GM23248 (cell line): ENCODE measurements at regions not wholly inside any gene's neighbourhood (a gene's known extent, or its start where the extent isn't known, plus 50 kb on each side); places are given as distances from the start of the nearest gene placed in this dataset.

Experiments used
- DNase-seq: peaks from one replicate; pipeline ENCODE4 v3.0.0-alpha.2; 2015
- H2AFZ ChIP-seq: fragments of 200-600 bp; sonication (generic); 2 replicates; pipeline ENCODE4 v1.6.1; 2016; ENCODE audit warnings: antibody characterized with exemption
- H3F3A ChIP-seq: fragments of 200-600 bp; sonication (generic); 2 replicates; pipeline ENCODE4 v1.6.1; 2016; ENCODE audit warnings: mild to moderate bottlenecking, antibody characterized with exemption, mixed run types; ENCODE audit not compliant: insufficient read depth
- H3K27ac ChIP-seq: fragments of 200-600 bp; sonication (generic); 2 replicates; pipeline ENCODE4 v1.5.1; 2016; ENCODE audit warnings: mild to moderate bottlenecking
- H3K27me3 ChIP-seq: fragments of 200-600 bp; sonication (generic); replicated peaks from 2 replicates; pipeline ENCODE4 v1.6.1; 2016; ENCODE audit warnings: mild to moderate bottlenecking; ENCODE audit not compliant: insufficient read depth
- H3K36me3 ChIP-seq: fragments of 200-600 bp; sonication (generic); 2 replicates; pipeline ENCODE4 v1.6.1; 2016; ENCODE audit warnings: low read depth, mild to moderate bottlenecking
- H3K4me1 ChIP-seq: fragments of 200-600 bp; sonication (generic); 2 replicates; pipeline ENCODE4 v1.6.1; 2016; ENCODE audit warnings: mild to moderate bottlenecking; ENCODE audit not compliant: insufficient read depth
- H3K4me2 ChIP-seq: fragments of 200-600 bp; sonication (generic); one replicate; pipeline ENCODE4 v1.6.1; 2016; ENCODE audit warnings: mild to moderate bottlenecking; ENCODE audit not compliant: unreplicated experiment
- H3K4me3 ChIP-seq: fragments of 200-600 bp; sonication (generic); 2 replicates; pipeline ENCODE4 v1.5.1; 2016; ENCODE audit warnings: mild to moderate bottlenecking
- H3K79me2 ChIP-seq: fragments of 200-600 bp; sonication (generic); 2 replicates; pipeline ENCODE4 v1.6.1; 2016; ENCODE audit warnings: mild to moderate bottlenecking; ENCODE audit not compliant: insufficient read depth
- H3K9ac ChIP-seq: fragments of 200-600 bp; sonication (generic); 2 replicates; pipeline ENCODE4 v1.6.1; 2016; ENCODE audit warnings: mild to moderate bottlenecking
- H3K9me2 ChIP-seq: fragments of 200-600 bp; sonication (generic); 2 replicates; pipeline ENCODE4 v1.6.1; 2016; ENCODE audit warnings: mixed run types, mild to moderate bottlenecking, moderate library complexity; ENCODE audit not compliant: insufficient read depth
- H3K9me3 ChIP-seq: fragments of 200-600 bp; sonication (generic); one replicate; pipeline ENCODE4 v1.6.1; 2017; ENCODE audit warnings: low read depth
- H4K20me1 ChIP-seq: fragments of 200-600 bp; sonication (generic); 2 replicates; pipeline ENCODE4 v1.6.0; 2016; ENCODE audit not compliant: insufficient read depth
- EZH2 ChIP-seq: fragments of 200-600 bp; sonication (generic); IDR thresholded peaks from 2 replicates; pipeline ENCODE4 v1.6.1; 2018; ENCODE audit warnings: antibody characterized with exemption, mild to moderate bottlenecking; ENCODE audit not compliant: insufficient read depth, poor library complexity, severe bottlenecking
- EZH2phosphoT487 ChIP-seq: fragments of 200-600 bp; sonication (generic); IDR thresholded peaks from 2 replicates; pipeline ENCODE4 v1.6.1; 2018; ENCODE audit warnings: antibody characterized with exemption, moderate library complexity, mild to moderate bottlenecking, low read depth; ENCODE audit not compliant: insufficient read depth
- WGBS, 2 experiments: methylation state at CpG; one replicate each; pipeline ENCODE4 v1.1.6; 2015 to 2017; ENCODE audit warnings: low lambda C conversion rate in 2 of 2, low coverage in 1 of 2; ENCODE audit errors: missing lambda C conversion rate in 2 of 2; 5-methylcytosine and 5-hydroxymethylcytosine counted together
- in situ Hi-C: fragments of 300-500 bp; cut with MboI; formaldehyde crosslinking; loops from 2 replicates; pipeline ENCODE4 v1.15.0; 2020

DNA sequence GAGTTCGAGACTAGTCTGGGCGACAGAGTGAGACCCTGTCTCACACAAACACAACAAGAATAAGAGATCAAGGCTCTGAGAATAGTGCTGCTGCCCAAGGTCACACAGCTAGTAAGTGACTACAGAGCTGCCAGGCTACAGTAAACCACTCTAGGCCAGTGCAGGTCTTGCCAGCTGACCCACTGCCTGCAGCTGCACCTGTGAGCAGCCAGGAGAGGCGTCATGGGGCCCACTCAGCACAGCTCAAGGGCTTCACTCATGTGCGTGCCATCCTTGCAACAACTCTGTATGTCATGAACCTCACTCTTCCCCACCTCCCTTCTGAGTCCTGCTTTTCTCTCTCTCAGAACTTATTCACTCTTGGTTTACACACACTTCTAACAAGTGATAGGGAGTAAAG, 176.7 kb downstream of the SMAD6 start:
- H3F3A ChIP-seq, result peaks cover 11% of the 10 kb centered on the region
- no peak overlapping the region for H2AFZ ChIP-seq
- in situ Hi-C loops, result no loop called here
- no peak overlapping the region for H3K4me3 ChIP-seq
- no peak overlapping the region for H3K27ac ChIP-seq
- no peak overlapping the region for H3K4me2 ChIP-seq
- H3K9me3 ChIP-seq, result no peaks in the 10 kb centered on the region
- no peaks in the 10 kb centered on the region for H4K20me1 ChIP-seq
- H3K27me3 ChIP-seq, result no peaks in the 10 kb centered on the region
- peaks cover 25% of the 10 kb centered on the region for H3K4me1 ChIP-seq
- no peak overlapping the region for H3K9ac ChIP-seq
- H3K79me2 ChIP-seq, result no peaks in the 10 kb centered on the region
- TF ChIP-seq EZH2phosphoT487, result no peak
- TF ChIP-seq EZH2, result no peak
- DNase-seq, result no peak
- H3K36me3 ChIP-seq, result no peaks in the 10 kb centered on the region
- WGBS, 2 experiments, result 97% methylated on average over 4 of the region's 4 CpGs
- no peaks in the 10 kb centered on the region for H3K9me2 ChIP-seq

DNA sequence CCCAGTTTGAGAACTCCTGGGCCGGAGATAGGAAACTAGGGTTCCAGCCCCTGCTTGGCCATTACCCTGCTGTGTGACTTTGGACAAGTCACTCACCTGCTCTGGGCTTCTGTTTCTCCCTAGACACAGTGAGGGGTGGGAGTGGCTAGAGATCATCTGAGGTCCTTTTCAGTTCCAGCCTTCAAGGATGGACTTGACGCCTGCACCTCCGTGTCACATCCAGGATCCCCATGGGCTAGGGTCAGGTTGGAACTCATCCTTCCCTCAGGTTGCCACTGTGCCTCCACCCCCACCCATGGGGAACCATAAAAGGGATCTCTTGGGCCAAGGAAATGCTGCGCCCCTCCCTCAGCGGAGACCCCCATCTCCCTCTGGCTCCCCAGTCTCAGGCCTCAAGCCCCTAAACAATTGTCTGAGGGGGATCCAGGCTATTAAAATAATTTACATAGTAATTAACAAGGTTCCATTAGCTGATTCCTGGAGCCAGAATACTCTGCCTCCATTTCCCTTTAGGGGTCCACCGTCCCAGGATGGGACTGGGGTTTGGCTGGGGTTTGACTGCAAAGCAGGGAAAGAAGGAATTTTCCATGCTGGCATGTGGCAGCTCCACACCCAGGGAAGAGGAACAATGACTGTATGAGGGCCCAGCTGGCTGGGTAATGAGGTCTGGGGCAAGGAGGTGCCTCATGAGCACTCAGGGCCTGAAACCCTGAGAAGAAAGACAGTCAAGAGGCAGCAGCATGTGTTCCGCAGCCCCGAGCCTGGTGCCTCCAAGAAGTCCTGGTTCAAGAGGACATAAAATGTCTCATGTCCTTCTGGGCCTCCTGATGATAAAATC, 177.7 kb downstream of the SMAD6 start:
- H3K36me3 ChIP-seq, result no peaks in the 10 kb centered on the region
- H3F3A ChIP-seq, result peaks cover 19% of the 10 kb centered on the region
- no peak overlapping the region for H3K4me2 ChIP-seq
- peak; percentile 56 for DNase-seq
- H3K9me3 ChIP-seq, result no peaks in the 10 kb centered on the region
- no peak overlapping the region for H2AFZ ChIP-seq
- H3K9ac ChIP-seq, result peak overlapping the region; percentile 24; the same call in 1 of the 2 replicates
- H4K20me1 ChIP-seq, result no peaks in the 10 kb centered on the region
- 75 to 84% methylated on average over 7 to 8 of the region's 8 CpGs for WGBS, 2 experiments
- H3K27me3 ChIP-seq, result no peaks in the 10 kb centered on the region
- no peak overlapping the region for H3K27ac ChIP-seq
- H3K4me1 ChIP-seq, result peaks cover 33% of the 10 kb centered on the region
- no peaks in the 10 kb centered on the region for H3K79me2 ChIP-seq
- in situ Hi-C loops, result no loop called here
- H3K4me3 ChIP-seq, result no peak overlapping the region
- TF ChIP-seq EZH2phosphoT487, result no peak
- no peaks in the 10 kb centered on the region for H3K9me2 ChIP-seq

DNA sequence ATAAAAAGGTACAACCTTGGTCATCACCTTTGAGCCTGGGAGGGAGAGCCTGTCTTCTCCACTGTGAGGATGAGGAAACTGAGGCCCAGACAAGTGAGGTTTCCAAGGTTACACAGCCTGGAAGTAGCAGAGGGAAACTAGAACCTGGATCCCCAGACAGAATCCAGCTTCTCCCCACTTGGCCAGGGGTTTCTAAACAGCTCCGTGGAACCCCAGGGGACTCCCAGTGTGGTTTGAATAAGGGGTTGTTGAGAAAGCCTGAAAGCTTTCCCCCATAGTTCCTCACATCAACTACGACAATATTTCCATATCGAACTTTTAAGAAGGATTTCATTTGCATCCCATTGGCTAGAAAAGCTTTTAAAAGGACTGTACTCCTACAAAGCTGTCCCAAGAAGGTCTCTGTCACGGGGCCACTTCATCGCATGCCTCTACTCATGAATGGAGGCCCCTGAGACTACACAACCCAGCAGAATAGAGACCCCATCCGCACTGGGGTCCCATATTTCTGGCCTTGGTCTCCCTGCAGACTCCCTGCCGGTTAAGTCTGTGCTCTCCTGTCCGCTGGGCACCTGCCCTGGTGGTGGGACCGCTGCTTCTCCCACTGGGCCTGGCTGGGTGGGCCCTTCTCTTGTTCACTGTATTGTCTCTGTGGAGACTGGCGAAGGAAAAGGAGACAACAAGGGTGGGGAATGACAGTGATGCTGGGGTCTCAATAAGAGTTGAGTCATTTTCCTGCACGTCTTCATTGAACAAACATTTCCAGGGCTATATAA, 178.5 kb downstream of the SMAD6 start:
- Histone ChIP-seq H3K27ac (no peak overlapping the region), H3K9me3 (no peaks in the 10 kb centered on the region), H3K36me3 (no peaks in the 10 kb centered on the region), H3K9ac (0 out of 2 replicates have a peak overlapping the region, but pooled peaks have one; percentile 24), H3K4me3 (no peak overlapping the region), H3K4me2 (no peak overlapping the region), H2AFZ (no peak overlapping the region), H3K9me2 (no peaks in the 10 kb centered on the region), H3K27me3 (no peaks in the 10 kb centered on the region), H3F3A (peaks cover 19% of the 10 kb centered on the region), H3K4me1 (peaks cover 33% of the 10 kb centered on the region), H4K20me1 (no peaks in the 10 kb centered on the region), H3K79me2 (no peaks in the 10 kb centered on the region)
- TF ChIP-seq EZH2, result no peak
- 97 to 99% methylated on average over 11 of the region's 11 CpGs for WGBS, 2 experiments
- in situ Hi-C loops, result no loop called here
- DNase-seq, result no peak

DNA sequence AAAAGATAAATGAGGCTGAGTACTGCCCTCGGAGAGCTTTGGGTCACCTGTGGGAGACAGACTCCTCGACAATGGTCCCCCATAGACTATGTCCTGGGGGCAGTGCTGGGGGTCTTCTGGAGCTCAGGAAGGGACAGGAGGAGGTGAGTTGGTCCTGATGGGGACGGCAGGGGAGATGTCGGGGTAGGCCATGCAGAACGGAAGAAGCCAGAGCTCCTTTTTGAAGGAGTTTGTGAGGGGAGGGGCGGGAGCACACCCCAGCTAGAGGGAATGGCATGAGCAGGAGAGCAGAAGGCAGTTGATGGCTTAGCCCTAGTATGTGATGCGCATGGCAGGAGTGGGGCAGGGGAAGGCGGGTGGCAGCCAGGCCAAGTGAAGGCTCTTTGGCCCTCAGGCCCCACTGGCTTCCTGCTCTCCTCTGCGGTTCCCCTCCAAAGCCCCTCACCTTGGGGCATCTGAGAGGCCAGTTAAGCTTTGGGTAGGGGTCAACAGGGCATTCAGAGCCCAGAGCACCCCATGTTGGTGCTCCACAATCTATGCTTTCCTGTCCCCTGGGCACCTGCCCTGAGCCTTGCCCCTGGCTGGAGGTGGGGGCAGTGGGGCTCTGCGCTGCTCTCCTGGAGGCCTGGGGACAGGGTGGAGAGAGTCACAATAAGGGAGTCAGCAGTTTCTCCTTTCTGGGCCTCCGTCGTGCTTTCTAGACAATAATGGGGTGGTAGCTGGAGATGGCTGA, 179.3 kb downstream of the SMAD6 start:
- 98 to 99% methylated on average over 11 to 12 of the region's 12 CpGs for WGBS, 2 experiments

More for the DNA sequence above, 179.3 kb downstream of the SMAD6 start:
- DNase-seq, result no peak
- no peaks in the 10 kb centered on the region for H4K20me1 ChIP-seq
- peaks cover 19% of the 10 kb centered on the region for H3F3A ChIP-seq
- H3K36me3 ChIP-seq, result no peaks in the 10 kb centered on the region
- no peaks in the 10 kb centered on the region for H3K9me2 ChIP-seq
- H3K9ac ChIP-seq, result peak overlapping the region; percentile 70; the same call in 1 of the 2 replicates
- in situ Hi-C loops, result no loop called here
- no peaks in the 10 kb centered on the region for H3K9me3 ChIP-seq
- H2AFZ ChIP-seq, result no peak overlapping the region
- H3K27ac ChIP-seq, result peak overlapping the region; percentile 95
- H3K79me2 ChIP-seq, result no peaks in the 10 kb centered on the region
- no peak for TF ChIP-seq EZH2
- TF ChIP-seq EZH2phosphoT487, result no peak
- no peak overlapping the region for H3K4me2 ChIP-seq
- H3K27me3 ChIP-seq, result no peaks in the 10 kb centered on the region
- peaks cover 33% of the 10 kb centered on the region for H3K4me1 ChIP-seq
- no peak overlapping the region for H3K4me3 ChIP-seq
